K562 (cell line): ENCODE measurements at regions not wholly inside any gene's neighbourhood (a gene's known extent, or its start where the extent isn't known, plus 50 kb on each side); places are given as distances from the start of the nearest gene placed in this dataset.
A peak's percentile ranks its signal among the peaks of the same experiment; 100 is the strongest.

Source experiments
- ATAC-seq: fragments of 200-7000 bp; cut with Tn5 transposase; 3 replicates; pipeline ENCODE4 v1.9.1; 2020; ENCODE audit warnings: moderate library complexity
- BruUV-seq: library from RNA; stranded (reverse); fragments of 400-500 nt; replicated peaks from 2 replicates; lab custom pipeline; 2021; lab: Mats Ljungman, UMichigan
- CTCF ChIA-PET: fragments of 300-600 bp; formaldehyde crosslinking; extraction: SDS; loops from one replicate; lab custom pipeline; 2021; ENCODE audit warnings: low intra/inter-chr PET ratio; lab: Yijun Ruan, JAX
- POLR2A ChIA-PET: fragments of 300-600, 350-650 bp; sonication (Branson Sonifier 250); formaldehyde crosslinking; extraction: SDS; loops from one replicate; lab custom pipeline; 2021; ENCODE audit warnings: antibody characterized with exemption, inconsistent platforms; lab: Yijun Ruan, JAX
- DNase-seq, 4 experiments: peaks; one replicate each; pipeline versions ENCODE4 v3.0.0 to v3.0.0-alpha.2; 2011 to 2018; ENCODE audit warnings: low spot score in 3 of 4, mixed read lengths in 3 of 4; ENCODE audit errors: extremely low read depth in 1 of 4
- FAIRE-seq: peaks from 2 replicates; lab custom pipeline; 2011; peaks lifted over from hg19 to GRCh38; lab: Jason Lieb, UNC
- H2AFZ ChIP-seq: 2 replicates; pipeline ENCODE4 v1.6.0; 2011; ENCODE audit warnings: low read depth, low read length, control low read depth, inconsistent platforms
- H3K27ac ChIP-seq: fragments of 200-600 bp; 3 replicates; pipeline ENCODE4 v1.8.0; 2011; ENCODE audit warnings: low read depth, mild to moderate bottlenecking, control low read depth, inconsistent platforms, low read length, moderate library complexity, mixed read lengths; ENCODE audit errors: extremely low read depth
- H3K27me3 ChIP-seq, 2 experiments: fragments of 300-600 bp in 1 of 2; 2 replicates in 1 of 2; 3 replicates in 1 of 2; pipeline versions ENCODE4 v1.6.0 to v1.8.0; 2011; ENCODE audit warnings: inconsistent platforms in 2 of 2, low read length in 2 of 2, mild to moderate bottlenecking in 1 of 2, mixed read lengths in 1 of 2, moderate library complexity in 1 of 2; ENCODE audit not compliant: control insufficient read depth in 2 of 2, insufficient read depth in 2 of 2
- H3K36me3 ChIP-seq: fragments of 300-600 bp; 3 replicates; pipeline ENCODE4 v1.8.0; 2011; ENCODE audit warnings: mild to moderate bottlenecking, low read length, inconsistent platforms; ENCODE audit not compliant: control insufficient read depth, insufficient read depth
- H3K4me1 ChIP-seq, 2 experiments: fragments of 200-600 bp in 1 of 2; replicated peaks in 1 of 2; 2 replicates in 1 of 2; 3 replicates in 1 of 2; pipeline versions ENCODE4 v1.5.1 to v1.8.0; 2011; ENCODE audit warnings: inconsistent platforms in 2 of 2, low read length in 2 of 2, mild to moderate bottlenecking in 1 of 2, mixed read lengths in 1 of 2, moderate library complexity in 1 of 2; ENCODE audit not compliant: control insufficient read depth in 2 of 2, insufficient read depth in 2 of 2
- H3K4me2 ChIP-seq: 2 replicates; pipeline ENCODE4 v1.6.1; 2011; ENCODE audit warnings: low read length, control low read depth, inconsistent platforms, mixed read lengths; ENCODE audit not compliant: insufficient read depth
- H3K4me3 ChIP-seq: fragments of 200-600 bp; sonication (generic), shearing (Covaris generic); 2 replicates; pipeline ENCODE4 v1.5.1; 2016; ENCODE audit warnings: control low read depth, inconsistent platforms
- H3K79me2 ChIP-seq: fragments of 200-600 bp; 3 replicates; pipeline ENCODE4 v1.8.0; 2011; ENCODE audit warnings: low read length, inconsistent platforms; ENCODE audit not compliant: control insufficient read depth, insufficient read depth
- H3K9ac ChIP-seq, 2 experiments: 2 replicates each; pipeline versions ENCODE4 v1.6.0 to v1.6.1; 2011; ENCODE audit warnings: low read depth in 2 of 2, low read length in 2 of 2, control low read depth in 1 of 2, inconsistent platforms in 1 of 2, mild to moderate bottlenecking in 1 of 2, mixed read lengths in 1 of 2; ENCODE audit not compliant: insufficient read depth in 1 of 2
- H3K9me1 ChIP-seq: one replicate; pipeline ENCODE4 v1.6.0; 2011; ENCODE audit warnings: inconsistent platforms, mild to moderate bottlenecking, low read length, moderate library complexity; ENCODE audit not compliant: control insufficient read depth, insufficient read depth
- H3K9me3 ChIP-seq: replicated peaks from 2 replicates; pipeline ENCODE4 v1.5.1; 2011; ENCODE audit warnings: low read depth, low read length, inconsistent platforms; ENCODE audit not compliant: control insufficient read depth, insufficient read depth
- H4K20me1 ChIP-seq: replicated peaks from 2 replicates; pipeline ENCODE4 v1.6.1; 2011; ENCODE audit warnings: low read length, inconsistent platforms, mixed read lengths; ENCODE audit not compliant: control insufficient read depth, insufficient read depth
- WGBS: fragments of 100-300 bp; shearing (Covaris generic); methylation state at CpG from one replicate; pipeline ENCODE4 v1.1.6; 2016; ENCODE audit warnings: low coverage, mixed read lengths; ENCODE audit not compliant: insufficient coverage; ENCODE audit errors: missing lambda C conversion rate; 5-methylcytosine and 5-hydroxymethylcytosine counted together
- in situ Hi-C: fragments of 300-500 bp; cut with MboI; formaldehyde crosslinking; loops from 4 replicates; pipeline ENCODE4 v1.15.0; 2018; ENCODE audit warnings: inconsistent platforms, mixed read lengths
- intact Hi-C: fragments of 100-400 bp; cut with micrococcal nuclease; formaldehyde crosslinking; loops from 2 replicates; pipeline ENCODE4 v1.14.2; 2022
- TF ChIP-seq, protein P1 (sequence below), 2 experiments: fragments of 450-650 bp in 1 of 2; sonication (generic) in 1 of 2; formaldehyde crosslinking in 1 of 2; IDR thresholded peaks; 2 replicates each; pipeline versions ENCODE4 v1.7.1 to v1.9.0; 2016 to 2022; ENCODE audit warnings: inconsistent platforms in 1 of 2, mild to moderate bottlenecking in 1 of 2, missing genetic modification reagents in 1 of 2

DNA sequence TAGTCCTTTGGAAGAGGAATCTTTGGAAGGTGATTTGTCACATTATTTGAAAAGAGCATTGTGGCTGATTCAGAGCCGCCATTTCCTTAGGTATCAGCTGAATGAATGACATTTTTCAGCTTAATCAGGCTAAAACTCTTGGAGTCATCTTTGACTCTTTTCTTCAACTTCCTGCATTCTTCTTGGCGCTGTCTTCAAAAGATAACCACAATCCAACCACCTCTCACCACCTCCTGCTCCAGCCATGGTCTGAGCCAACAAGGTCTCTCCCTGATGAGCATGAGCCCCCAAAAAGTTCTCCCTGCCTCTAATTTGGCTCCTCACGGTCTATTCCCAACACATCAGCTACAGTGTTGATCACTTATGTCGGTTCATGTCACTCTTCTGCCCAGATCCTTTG, 297.6 kb upstream of the RUNX1 start:
- POLR2A ChIA-PET, result interaction anchor here (0.6 to 1.7 kb wide), 4 partner anchors 8 to 144 kb away, joined by 3 to 12 read pairs (median 3); no protein-coding TSS in a partner anchor
- in situ Hi-C loops, result no loop called here
- Histone ChIP-seq H4K20me1 (no peaks in the 10 kb centered on the region), H3K79me2 (no peaks in the 10 kb centered on the region), H3K4me2 (peak overlapping the region; percentile 29; the same call in 1 of the 2 replicates), H3K9me1 (no peaks in the 10 kb centered on the region), H3K27me3 (no peaks in the 10 kb centered on the region; a peak in 1 of 5 replicates), H3K9ac (0 out of 4 replicates have a peak overlapping the region, but pooled peaks of 1 of the 2 experiments have one; percentile 6), H3K9me3 (no peaks in the 10 kb centered on the region), H3K4me3 (no peak overlapping the region), H3K36me3 (no peaks in the 10 kb centered on the region), H2AFZ (peak overlapping the region; percentile 78), H3K4me1 (peaks cover 0 to 40% of the 10 kb centered on the region in 2 experiments; a peak in 3 of 5 replicates), H3K27ac (0 out of 3 replicates have a peak overlapping the region, but pooled peaks have one; percentile 6)
- DNase-seq (peak in 1 of 4 experiments; percentile 55), FAIRE-seq (no peak), ATAC-seq (peak; percentile 49)
- intact Hi-C loops, result no loop called here
- CTCF ChIA-PET, result no interaction called here
- no TSS peak for BruUV-seq
- whole genome bisulfite sequencing, result 7% methylated on average over 4 of the region's 4 CpGs
- TF ChIP-seq, protein P1, sequence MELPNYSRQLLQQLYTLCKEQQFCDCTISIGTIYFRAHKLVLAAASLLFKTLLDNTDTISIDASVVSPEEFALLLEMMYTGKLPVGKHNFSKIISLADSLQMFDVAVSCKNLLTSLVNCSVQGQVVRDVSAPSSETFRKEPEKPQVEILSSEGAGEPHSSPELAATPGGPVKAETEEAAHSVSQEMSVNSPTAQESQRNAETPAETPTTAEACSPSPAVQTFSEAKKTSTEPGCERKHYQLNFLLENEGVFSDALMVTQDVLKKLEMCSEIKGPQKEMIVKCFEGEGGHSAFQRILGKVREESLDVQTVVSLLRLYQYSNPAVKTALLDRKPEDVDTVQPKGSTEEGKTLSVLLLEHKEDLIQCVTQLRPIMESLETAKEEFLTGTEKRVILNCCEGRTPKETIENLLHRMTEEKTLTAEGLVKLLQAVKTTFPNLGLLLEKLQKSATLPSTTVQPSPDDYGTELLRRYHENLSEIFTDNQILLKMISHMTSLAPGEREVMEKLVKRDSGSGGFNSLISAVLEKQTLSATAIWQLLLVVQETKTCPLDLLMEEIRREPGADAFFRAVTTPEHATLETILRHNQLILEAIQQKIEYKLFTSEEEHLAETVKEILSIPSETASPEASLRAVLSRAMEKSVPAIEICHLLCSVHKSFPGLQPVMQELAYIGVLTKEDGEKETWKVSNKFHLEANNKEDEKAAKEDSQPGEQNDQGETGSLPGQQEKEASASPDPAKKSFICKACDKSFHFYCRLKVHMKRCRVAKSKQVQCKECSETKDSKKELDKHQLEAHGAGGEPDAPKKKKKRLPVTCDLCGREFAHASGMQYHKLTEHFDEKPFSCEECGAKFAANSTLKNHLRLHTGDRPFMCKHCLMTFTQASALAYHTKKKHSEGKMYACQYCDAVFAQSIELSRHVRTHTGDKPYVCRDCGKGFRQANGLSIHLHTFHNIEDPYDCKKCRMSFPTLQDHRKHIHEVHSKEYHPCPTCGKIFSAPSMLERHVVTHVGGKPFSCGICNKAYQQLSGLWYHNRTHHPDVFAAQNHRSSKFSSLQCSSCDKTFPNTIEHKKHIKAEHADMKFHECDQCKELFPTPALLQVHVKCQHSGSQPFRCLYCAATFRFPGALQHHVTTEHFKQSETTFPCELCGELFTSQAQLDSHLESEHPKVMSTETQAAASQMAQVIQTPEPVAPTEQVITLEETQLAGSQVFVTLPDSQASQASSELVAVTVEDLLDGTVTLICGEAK (IDR thresholded peaks at IDR 0.05), result no peak
- TF ChIP-seq, protein P1 (CRISPR knock-in tag; IDR thresholded peaks at IDR 0.05), result no peak
